WTC11 (cell line): ENCODE measurements at regions not wholly inside any gene's neighbourhood (a gene's known extent, or its start where the extent isn't known, plus 50 kb on each side); places are given as distances from the start of the nearest gene placed in this dataset.

Experiments
- ATAC-seq: fragments of 200-7000 bp; cut with Tn5 transposase; 2 replicates; pipeline ENCODE4 v1.10.0; 2021; ENCODE audit warnings: mild to moderate bottlenecking, moderate library complexity
- CTCF ChIA-PET: fragments of 300-600 bp; sonication (Branson Sonifier 250); formaldehyde crosslinking; loops from one replicate; lab custom pipeline; 2021; ENCODE audit warnings: antibody characterized with exemption; lab: Charles Lee
- POLR2A ChIA-PET: fragments of 350-600 bp; sonication (Branson Sonifier 250); formaldehyde crosslinking; loops from one replicate; lab custom pipeline; 2021; ENCODE audit warnings: antibody characterized with exemption; lab: Charles Lee
- DNase-seq: peaks from one replicate; pipeline ENCODE4 v3.0.0; 2021; ENCODE audit warnings: low spot score
- H3K27ac Mint-ChIP-seq: 2 replicates; pipeline ENCODE4 v1.8.0; 2021; ENCODE audit warnings: mixed read lengths
- H3K27me3 Mint-ChIP-seq: 2 replicates; pipeline ENCODE4 v1.8.0; 2021; ENCODE audit warnings: low read depth, mild to moderate bottlenecking, moderate library complexity, mixed read lengths
- H3K36me3 Mint-ChIP-seq: 2 replicates; pipeline ENCODE4 v1.8.0; 2021; ENCODE audit warnings: mixed read lengths
- H3K4me1 Mint-ChIP-seq: 2 replicates; pipeline ENCODE4 v1.8.0; 2022; ENCODE audit warnings: mixed read lengths
- H3K4me3 Mint-ChIP-seq: 2 replicates; pipeline ENCODE4 v1.8.0; 2021; ENCODE audit warnings: mild to moderate bottlenecking, moderate library complexity, mixed read lengths
- H3K9me3 Mint-ChIP-seq: 2 replicates; pipeline ENCODE4 v1.8.0; 2021; ENCODE audit warnings: mixed read lengths
- ATF1 ChIP-seq: sonication (generic); formaldehyde crosslinking; IDR thresholded peaks from 2 replicates; pipeline ENCODE4 v1.8.1; 2023; ENCODE audit warnings: mild to moderate bottlenecking, moderate library complexity, missing genetic modification reagents
- CTCF ChIP-seq: fragments of 200-600 bp; IDR thresholded peaks from 2 replicates; pipeline ENCODE4 v1.8.0; 2022; ENCODE audit warnings: antibody characterized with exemption
- ESRRA ChIP-seq: sonication (generic); formaldehyde crosslinking; IDR thresholded peaks from 2 replicates; pipeline ENCODE4 v1.8.1; 2022; ENCODE audit warnings: mild to moderate bottlenecking, missing genetic modification reagents, borderline replicate concordance
- ETV6 ChIP-seq: sonication (generic); formaldehyde crosslinking; IDR thresholded peaks from 2 replicates; pipeline ENCODE4 v1.8.1; 2022; ENCODE audit warnings: mild to moderate bottlenecking, missing genetic modification reagents
- FOXP4 ChIP-seq: sonication (generic); formaldehyde crosslinking; IDR thresholded peaks from 2 replicates; pipeline ENCODE4 v1.8.0; 2022; ENCODE audit warnings: mild to moderate bottlenecking, missing genetic modification reagents
- GRHL2 ChIP-seq: fragments of 250-450 bp; sonication (Bioruptor Pico); IDR thresholded peaks from 2 replicates; pipeline ENCODE4 v1.8.0; 2022; ENCODE audit warnings: mild to moderate bottlenecking, moderate library complexity; ENCODE audit not compliant: insufficient replicate concordance, severe bottlenecking
- GTF2I ChIP-seq: fragments of 250-450 bp; sonication (Bioruptor Pico); conservative IDR thresholded peaks from 2 replicates; pipeline ENCODE4 v1.4.0; 2021; ENCODE audit warnings: mild to moderate bottlenecking
- HMGXB4 ChIP-seq: sonication (generic); formaldehyde crosslinking; IDR thresholded peaks from 2 replicates; pipeline ENCODE4 v1.8.1; 2023; ENCODE audit warnings: mild to moderate bottlenecking, moderate library complexity, missing genetic modification reagents
- NR2C2 ChIP-seq: sonication (generic); formaldehyde crosslinking; IDR thresholded peaks from 2 replicates; pipeline ENCODE4 v1.8.0; 2022; ENCODE audit warnings: mild to moderate bottlenecking, missing genetic modification reagents
- RELA ChIP-seq: sonication (generic); formaldehyde crosslinking; IDR thresholded peaks from 2 replicates; pipeline ENCODE4 v1.8.1; 2022; ENCODE audit warnings: missing genetic modification reagents, mild to moderate bottlenecking, borderline replicate concordance
- SOX15 ChIP-seq: fragments of 250-450 bp; sonication (Bioruptor Pico); IDR thresholded peaks from 2 replicates; pipeline ENCODE4 v1.9.0; 2021; ENCODE audit warnings: mild to moderate bottlenecking
- TP53 ChIP-seq: sonication (generic); formaldehyde crosslinking; IDR thresholded peaks from 2 replicates; pipeline ENCODE4 v1.8.1; 2023; ENCODE audit warnings: mild to moderate bottlenecking, missing genetic modification reagents
- USF1 ChIP-seq: sonication (generic); formaldehyde crosslinking; IDR thresholded peaks from 2 replicates; pipeline ENCODE4 v1.8.0; 2022; ENCODE audit warnings: mild to moderate bottlenecking, missing genetic modification reagents
- TF ChIP-seq, protein P1 (sequence below): sonication (generic); formaldehyde crosslinking; IDR thresholded peaks from 2 replicates; pipeline ENCODE4 v1.8.1; 2022; ENCODE audit warnings: mild to moderate bottlenecking, missing genetic modification reagents, moderate library complexity, borderline replicate concordance
- TF ChIP-seq, protein P2 (sequence below): sonication (generic); formaldehyde crosslinking; IDR thresholded peaks from 2 replicates; pipeline ENCODE4 v1.8.1; 2023; ENCODE audit warnings: mild to moderate bottlenecking, missing genetic modification reagents, moderate library complexity
- TF ChIP-seq, protein P3 (sequence below): sonication (generic); formaldehyde crosslinking; IDR thresholded peaks from 2 replicates; pipeline ENCODE4 v1.8.0; 2023; ENCODE audit warnings: missing genetic modification reagents
- TF ChIP-seq, protein P4 (sequence below): sonication (generic); formaldehyde crosslinking; IDR thresholded peaks from 2 replicates; pipeline ENCODE4 v1.8.1; 2023; ENCODE audit warnings: mild to moderate bottlenecking, missing genetic modification reagents, moderate library complexity
- TF ChIP-seq, protein P5 (sequence below): fragments of 250-450 bp; sonication (Bioruptor Pico); IDR thresholded peaks from 2 replicates; pipeline ENCODE4 v1.9.0; 2021; ENCODE audit warnings: mild to moderate bottlenecking
- TF ChIP-seq, protein P6 (sequence below): sonication (generic); formaldehyde crosslinking; IDR thresholded peaks from 2 replicates; pipeline ENCODE4 v1.8.1; 2022; ENCODE audit warnings: mild to moderate bottlenecking, moderate library complexity, missing genetic modification reagents
- TF ChIP-seq, protein P7 (sequence below): sonication (generic); formaldehyde crosslinking; conservative IDR thresholded peaks from 2 replicates; pipeline ENCODE4 v1.8.1; 2023; ENCODE audit warnings: mild to moderate bottlenecking, low read depth, missing genetic modification reagents, moderate library complexity

DNA sequence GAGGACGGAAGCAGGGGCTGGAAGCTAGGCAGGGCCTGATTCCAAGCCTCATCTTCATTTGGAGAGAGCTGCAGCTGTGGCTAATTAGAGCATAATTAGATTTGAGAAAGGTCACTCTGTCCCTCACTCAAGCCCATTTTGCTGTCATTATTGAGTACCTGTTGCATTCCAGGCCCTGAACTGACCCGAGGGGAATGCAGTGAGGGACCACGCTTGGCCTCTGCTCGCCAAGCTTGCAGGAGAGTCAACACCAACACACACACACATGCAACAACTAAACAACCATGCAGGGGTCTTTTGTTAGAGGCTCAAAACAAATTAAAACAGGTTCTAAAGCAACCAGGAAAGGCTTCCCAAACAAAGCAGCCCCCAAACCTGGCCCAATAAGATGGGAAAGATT is 52.7 kb upstream of the MAMLD1 start:
- no peak for DNase-seq
- ChIA-PET CTCF (no interaction called here), POLR2A (no interaction called here)
- Mint-ChIP-seq H3K27me3 (no peaks in the 10 kb centered on the region), H3K9me3 (no peaks in the 10 kb centered on the region), H3K4me3 (no peak overlapping the region), H3K27ac (no peak overlapping the region), H3K4me1 (no peaks in the 10 kb centered on the region), H3K36me3 (no peaks in the 10 kb centered on the region)
- TF ChIP-seq ETV6 (CRISPR knock-in tag): no peak
- no peak for TF ChIP-seq CTCF
- TF ChIP-seq, protein P1, sequence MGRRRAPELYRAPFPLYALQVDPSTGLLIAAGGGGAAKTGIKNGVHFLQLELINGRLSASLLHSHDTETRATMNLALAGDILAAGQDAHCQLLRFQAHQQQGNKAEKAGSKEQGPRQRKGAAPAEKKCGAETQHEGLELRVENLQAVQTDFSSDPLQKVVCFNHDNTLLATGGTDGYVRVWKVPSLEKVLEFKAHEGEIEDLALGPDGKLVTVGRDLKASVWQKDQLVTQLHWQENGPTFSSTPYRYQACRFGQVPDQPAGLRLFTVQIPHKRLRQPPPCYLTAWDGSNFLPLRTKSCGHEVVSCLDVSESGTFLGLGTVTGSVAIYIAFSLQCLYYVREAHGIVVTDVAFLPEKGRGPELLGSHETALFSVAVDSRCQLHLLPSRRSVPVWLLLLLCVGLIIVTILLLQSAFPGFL: no peak
- no peak for TF ChIP-seq NR2C2 (CRISPR knock-in tag)
- TF ChIP-seq, protein P2, sequence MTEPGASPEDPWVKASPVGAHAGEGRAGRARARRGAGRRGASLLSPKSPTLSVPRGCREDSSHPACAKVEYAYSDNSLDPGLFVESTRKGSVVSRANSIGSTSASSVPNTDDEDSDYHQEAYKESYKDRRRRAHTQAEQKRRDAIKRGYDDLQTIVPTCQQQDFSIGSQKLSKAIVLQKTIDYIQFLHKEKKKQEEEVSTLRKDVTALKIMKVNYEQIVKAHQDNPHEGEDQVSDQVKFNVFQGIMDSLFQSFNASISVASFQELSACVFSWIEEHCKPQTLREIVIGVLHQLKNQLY: no peak
- TF ChIP-seq GTF2I (CRISPR knock-in tag): no peak
- TF ChIP-seq RELA (CRISPR knock-in tag): no peak
- TF ChIP-seq ESRRA (CRISPR knock-in tag): no peak
- TF ChIP-seq, protein P3, sequence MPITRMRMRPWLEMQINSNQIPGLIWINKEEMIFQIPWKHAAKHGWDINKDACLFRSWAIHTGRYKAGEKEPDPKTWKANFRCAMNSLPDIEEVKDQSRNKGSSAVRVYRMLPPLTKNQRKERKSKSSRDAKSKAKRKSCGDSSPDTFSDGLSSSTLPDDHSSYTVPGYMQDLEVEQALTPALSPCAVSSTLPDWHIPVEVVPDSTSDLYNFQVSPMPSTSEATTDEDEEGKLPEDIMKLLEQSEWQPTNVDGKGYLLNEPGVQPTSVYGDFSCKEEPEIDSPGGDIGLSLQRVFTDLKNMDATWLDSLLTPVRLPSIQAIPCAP: no peak
- TF ChIP-seq GRHL2 (CRISPR knock-in tag): no peak
- no peak for TF ChIP-seq USF1
- TF ChIP-seq FOXP4 (CRISPR knock-in tag): no peak
- TF ChIP-seq, protein P4, sequence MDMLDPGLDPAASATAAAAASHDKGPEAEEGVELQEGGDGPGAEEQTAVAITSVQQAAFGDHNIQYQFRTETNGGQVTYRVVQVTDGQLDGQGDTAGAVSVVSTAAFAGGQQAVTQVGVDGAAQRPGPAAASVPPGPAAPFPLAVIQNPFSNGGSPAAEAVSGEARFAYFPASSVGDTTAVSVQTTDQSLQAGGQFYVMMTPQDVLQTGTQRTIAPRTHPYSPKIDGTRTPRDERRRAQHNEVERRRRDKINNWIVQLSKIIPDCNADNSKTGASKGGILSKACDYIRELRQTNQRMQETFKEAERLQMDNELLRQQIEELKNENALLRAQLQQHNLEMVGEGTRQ: no peak
- no peak for ATAC-seq

GRCh38 chrX:150310881-150311280 is 52.2 kb upstream of the MAMLD1 start:
- POLR2A ChIA-PET: no interaction called here
- Mint-ChIP-seq H3K27me3 (no peaks in the 10 kb centered on the region), H3K4me3 (no peak overlapping the region), H3K4me1 (no peaks in the 10 kb centered on the region), H3K27ac (no peak overlapping the region), H3K9me3 (no peaks in the 10 kb centered on the region), H3K36me3 (no peaks in the 10 kb centered on the region)
- CTCF ChIA-PET: no interaction called here
- DNase-seq (no peak), ATAC-seq (no peak)
- TF ChIP-seq ATF1 (no peak), ETV6 (CRISPR knock-in tag) (no peak), HMGXB4 (CRISPR knock-in tag) (no peak), TP53 (CRISPR knock-in tag) (no peak), SOX15 (CRISPR knock-in tag) (no peak)
- TF ChIP-seq, protein P5, sequence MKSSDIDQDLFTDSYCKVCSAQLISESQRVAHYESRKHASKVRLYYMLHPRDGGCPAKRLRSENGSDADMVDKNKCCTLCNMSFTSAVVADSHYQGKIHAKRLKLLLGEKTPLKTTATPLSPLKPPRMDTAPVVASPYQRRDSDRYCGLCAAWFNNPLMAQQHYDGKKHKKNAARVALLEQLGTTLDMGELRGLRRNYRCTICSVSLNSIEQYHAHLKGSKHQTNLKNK: no peak
- TF ChIP-seq, protein P6, sequence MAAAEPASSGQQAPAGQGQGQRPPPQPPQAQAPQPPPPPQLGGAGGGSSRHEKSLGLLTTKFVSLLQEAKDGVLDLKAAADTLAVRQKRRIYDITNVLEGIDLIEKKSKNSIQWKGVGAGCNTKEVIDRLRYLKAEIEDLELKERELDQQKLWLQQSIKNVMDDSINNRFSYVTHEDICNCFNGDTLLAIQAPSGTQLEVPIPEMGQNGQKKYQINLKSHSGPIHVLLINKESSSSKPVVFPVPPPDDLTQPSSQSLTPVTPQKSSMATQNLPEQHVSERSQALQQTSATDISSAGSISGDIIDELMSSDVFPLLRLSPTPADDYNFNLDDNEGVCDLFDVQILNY: no peak
- TF ChIP-seq, protein P7, sequence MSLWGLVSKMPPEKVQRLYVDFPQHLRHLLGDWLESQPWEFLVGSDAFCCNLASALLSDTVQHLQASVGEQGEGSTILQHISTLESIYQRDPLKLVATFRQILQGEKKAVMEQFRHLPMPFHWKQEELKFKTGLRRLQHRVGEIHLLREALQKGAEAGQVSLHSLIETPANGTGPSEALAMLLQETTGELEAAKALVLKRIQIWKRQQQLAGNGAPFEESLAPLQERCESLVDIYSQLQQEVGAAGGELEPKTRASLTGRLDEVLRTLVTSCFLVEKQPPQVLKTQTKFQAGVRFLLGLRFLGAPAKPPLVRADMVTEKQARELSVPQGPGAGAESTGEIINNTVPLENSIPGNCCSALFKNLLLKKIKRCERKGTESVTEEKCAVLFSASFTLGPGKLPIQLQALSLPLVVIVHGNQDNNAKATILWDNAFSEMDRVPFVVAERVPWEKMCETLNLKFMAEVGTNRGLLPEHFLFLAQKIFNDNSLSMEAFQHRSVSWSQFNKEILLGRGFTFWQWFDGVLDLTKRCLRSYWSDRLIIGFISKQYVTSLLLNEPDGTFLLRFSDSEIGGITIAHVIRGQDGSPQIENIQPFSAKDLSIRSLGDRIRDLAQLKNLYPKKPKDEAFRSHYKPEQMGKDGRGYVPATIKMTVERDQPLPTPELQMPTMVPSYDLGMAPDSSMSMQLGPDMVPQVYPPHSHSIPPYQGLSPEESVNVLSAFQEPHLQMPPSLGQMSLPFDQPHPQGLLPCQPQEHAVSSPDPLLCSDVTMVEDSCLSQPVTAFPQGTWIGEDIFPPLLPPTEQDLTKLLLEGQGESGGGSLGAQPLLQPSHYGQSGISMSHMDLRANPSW (CRISPR knock-in tag): no peak
